WERI-Rb-1 (cell line): ENCODE measurements at regions not wholly inside any gene's neighbourhood (a gene's known extent, or its start where the extent isn't known, plus 50 kb on each side); places are given as distances from the start of the nearest gene placed in this dataset.
"Not testable (repeated sequence)": the region's sequence is repeated elsewhere in the genome, so short reads cannot be mapped to it uniquely, and the experiment has no call there.

Experiments
- DNase-seq: peaks from one replicate; pipeline ENCODE4 v3.0.0-alpha.2; 2020
- H3K27ac ChIP-seq: fragments of 250-450 bp; sonication (Bioruptor Pico); 2 replicates; pipeline ENCODE4 v1.5.1; 2020; ENCODE audit warnings: mild to moderate bottlenecking, moderate library complexity
- H3K27me3 ChIP-seq: fragments of 250-450 bp; sonication (Bioruptor Pico); 2 replicates; pipeline ENCODE4 v1.5.1; 2021; ENCODE audit warnings: mild to moderate bottlenecking, low read depth, moderate library complexity; ENCODE audit not compliant: insufficient read depth, severe bottlenecking
- H3K36me3 ChIP-seq: fragments of 250-450 bp; sonication (Bioruptor Pico); 2 replicates; pipeline ENCODE4 v1.5.1; 2020; ENCODE audit warnings: mild to moderate bottlenecking, moderate library complexity
- H3K4me3 ChIP-seq: 2 replicates; pipeline ENCODE4 v1.5.1; 2011; ENCODE audit warnings: low read depth, mild to moderate bottlenecking, control low read depth, low read length
- H3K9me3 ChIP-seq: fragments of 250-450 bp; sonication (Bioruptor Pico); 2 replicates; pipeline ENCODE4 v1.5.1; 2021; ENCODE audit warnings: mild to moderate bottlenecking, moderate library complexity; ENCODE audit not compliant: severe bottlenecking
- CTCF ChIP-seq: IDR thresholded peaks from 2 replicates; pipeline ENCODE4 v1.5.1; 2011; ENCODE audit warnings: low read depth, mild to moderate bottlenecking, control low read depth, inconsistent platforms, low read length

- no peak for TF ChIP-seq CTCF
- no peak overlapping the region for H3K27ac ChIP-seq
Observed at GRCh38 chr5:111958851-111959250, 201.9 kb upstream of the NREP start.

DNA sequence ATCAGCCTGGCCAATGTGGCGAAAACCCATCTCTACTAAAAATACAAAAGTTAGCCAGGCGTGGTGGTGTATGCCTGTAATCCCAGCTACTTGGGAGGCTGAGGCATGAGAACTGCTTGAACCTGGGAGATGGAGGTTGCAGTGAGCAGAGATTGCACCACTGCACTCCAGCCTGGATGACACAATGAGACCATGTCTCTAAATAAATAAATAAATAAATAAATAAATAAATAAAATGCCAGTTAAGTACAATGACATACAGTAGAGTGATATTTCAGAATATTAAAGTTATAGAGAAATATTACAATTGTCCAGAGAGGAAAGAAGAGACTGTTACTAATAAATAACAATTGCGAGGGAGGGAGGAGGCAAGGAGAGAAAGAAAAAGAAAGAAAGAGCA lies 199.8 kb upstream of the NREP start:
- not testable (repeated sequence) for H3K27me3 ChIP-seq, DNase-seq, H3K27ac ChIP-seq, H3K36me3 ChIP-seq, H3K4me3 ChIP-seq, H3K9me3 ChIP-seq

More at GRCh38 chr5:111958851-111959250, 201.9 kb upstream of the NREP start:
- Histone ChIP-seq H3K36me3 (no peaks in the 10 kb centered on the region), H3K9me3 (no peaks in the 10 kb centered on the region), H3K27me3 (no peaks in the 10 kb centered on the region), H3K4me3 (no peak overlapping the region)
- DNase-seq, result no peak

DNA sequence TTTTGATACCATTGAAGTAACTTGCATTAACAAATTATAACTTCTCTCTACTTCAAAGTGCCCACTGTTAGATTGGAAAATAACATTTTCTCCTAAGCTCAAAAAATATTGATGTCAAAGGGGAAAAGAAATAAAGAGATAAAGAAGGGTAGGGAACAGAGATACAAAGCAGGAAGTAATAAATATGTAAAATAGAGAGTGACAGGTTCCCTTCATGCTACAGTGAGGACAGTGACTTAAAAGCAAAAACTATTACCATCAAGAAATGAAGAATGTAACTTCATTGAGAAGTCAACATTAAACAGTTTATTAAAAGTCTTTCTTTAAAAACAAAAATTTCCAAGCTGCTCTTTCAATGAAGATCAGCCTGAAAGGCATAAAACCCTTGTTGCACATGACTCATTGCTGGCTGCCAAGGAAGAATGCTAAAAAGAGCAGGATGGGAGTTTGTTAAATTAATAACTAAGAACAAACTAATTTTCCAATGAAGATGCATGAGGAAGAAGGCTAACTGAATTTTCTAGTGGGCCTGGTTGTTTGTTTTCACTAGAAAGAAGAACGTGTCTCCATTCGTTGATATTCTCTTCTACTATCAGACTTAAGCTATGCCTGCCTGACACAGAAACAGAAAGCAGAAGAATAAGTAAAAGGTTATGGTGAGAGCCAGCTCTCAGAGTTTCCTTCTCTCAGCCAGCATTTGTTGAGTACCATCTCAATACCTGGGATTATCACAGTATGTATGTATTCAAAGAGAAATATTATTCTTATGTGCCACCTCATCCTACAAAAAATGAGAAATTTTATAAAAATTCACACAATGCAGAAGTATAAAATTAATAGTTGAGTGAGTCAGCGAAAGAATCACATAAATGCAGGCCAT lies 197.8 kb upstream of the NREP start:
- Histone ChIP-seq H3K27ac (no peak overlapping the region), H3K27me3 (no peaks in the 10 kb centered on the region), H3K36me3 (no peaks in the 10 kb centered on the region), H3K4me3 (no peak overlapping the region), H3K9me3 (no peaks in the 10 kb centered on the region)
- no peak for DNase-seq
- no peak for TF ChIP-seq CTCF

DNA sequence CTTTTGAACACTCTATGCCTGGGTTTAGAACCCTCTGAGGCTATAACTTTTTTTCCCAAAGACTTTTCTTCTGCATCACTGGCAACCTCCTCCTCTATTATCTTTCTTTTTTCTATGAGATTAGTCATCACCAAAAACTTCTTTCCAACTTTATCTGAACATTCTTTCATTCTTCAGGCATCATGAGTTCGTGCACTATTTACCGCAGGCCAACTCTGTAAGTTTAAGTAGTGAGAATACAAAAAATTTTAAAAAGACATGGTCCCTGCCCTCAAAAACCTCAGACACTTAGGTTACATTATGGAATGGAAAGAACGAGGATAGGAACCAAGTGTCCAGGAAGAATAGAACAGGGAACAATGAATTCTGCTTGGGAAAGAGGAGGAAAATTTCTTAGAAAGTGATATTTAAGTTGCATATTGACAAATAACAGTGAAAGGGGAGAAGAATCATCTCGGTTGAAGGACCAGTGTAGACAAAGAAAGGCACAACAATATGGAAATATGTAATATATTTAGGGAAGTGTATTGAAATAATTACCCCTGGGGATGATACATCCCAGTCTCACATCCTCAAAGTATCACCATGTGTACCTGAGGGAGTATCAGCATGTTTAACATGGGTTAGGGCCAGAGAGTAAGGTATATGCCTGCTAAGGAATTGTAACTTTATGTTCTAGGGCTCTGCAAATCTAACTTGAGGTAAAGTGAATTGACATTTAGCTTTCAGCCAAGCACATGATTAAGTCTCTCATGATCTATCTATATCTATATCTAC lies 196.5 kb upstream of the NREP start:
- no peaks in the 10 kb centered on the region for H3K36me3 ChIP-seq
- no peak overlapping the region for H3K4me3 ChIP-seq
- no peaks in the 10 kb centered on the region for H3K27me3 ChIP-seq
- no peak for TF ChIP-seq CTCF
- no peak for DNase-seq
- H3K27ac ChIP-seq, result no peak overlapping the region
- no peaks in the 10 kb centered on the region for H3K9me3 ChIP-seq

DNA sequence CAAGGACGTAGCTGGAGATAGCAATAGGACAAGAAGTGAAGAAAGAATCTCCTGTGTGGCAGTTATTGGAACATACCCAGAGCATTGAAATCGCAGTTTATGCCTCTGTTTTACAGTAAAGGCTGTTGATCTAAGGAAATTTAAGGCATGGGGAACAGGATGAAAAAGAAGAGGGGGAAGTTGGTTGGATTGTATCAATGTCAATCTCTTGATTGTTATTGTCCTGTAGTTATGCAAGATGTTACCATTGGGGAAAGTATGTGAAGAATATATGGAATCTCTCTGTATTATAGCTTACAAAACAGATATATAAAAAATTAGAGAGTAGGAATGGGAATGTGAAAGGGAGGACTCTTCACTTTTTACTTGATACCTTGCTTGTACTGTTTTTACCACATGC lies 195.6 kb upstream of the NREP start:
- H3K27ac ChIP-seq, result no peak overlapping the region

More for the DNA sequence above, 195.6 kb upstream of the NREP start:
- no peaks in the 10 kb centered on the region for H3K9me3 ChIP-seq
- H3K27me3 ChIP-seq, result no peaks in the 10 kb centered on the region
- TF ChIP-seq CTCF, result no peak
- no peak overlapping the region for H3K4me3 ChIP-seq
- H3K36me3 ChIP-seq, result no peaks in the 10 kb centered on the region
- no peak for DNase-seq
